ENCODE measurements at regions not wholly inside any gene's neighbourhood (a gene's known extent, or its start where the extent isn't known, plus 50 kb on each side); places are given as distances from the start of the nearest gene placed in this dataset.

DNA sequence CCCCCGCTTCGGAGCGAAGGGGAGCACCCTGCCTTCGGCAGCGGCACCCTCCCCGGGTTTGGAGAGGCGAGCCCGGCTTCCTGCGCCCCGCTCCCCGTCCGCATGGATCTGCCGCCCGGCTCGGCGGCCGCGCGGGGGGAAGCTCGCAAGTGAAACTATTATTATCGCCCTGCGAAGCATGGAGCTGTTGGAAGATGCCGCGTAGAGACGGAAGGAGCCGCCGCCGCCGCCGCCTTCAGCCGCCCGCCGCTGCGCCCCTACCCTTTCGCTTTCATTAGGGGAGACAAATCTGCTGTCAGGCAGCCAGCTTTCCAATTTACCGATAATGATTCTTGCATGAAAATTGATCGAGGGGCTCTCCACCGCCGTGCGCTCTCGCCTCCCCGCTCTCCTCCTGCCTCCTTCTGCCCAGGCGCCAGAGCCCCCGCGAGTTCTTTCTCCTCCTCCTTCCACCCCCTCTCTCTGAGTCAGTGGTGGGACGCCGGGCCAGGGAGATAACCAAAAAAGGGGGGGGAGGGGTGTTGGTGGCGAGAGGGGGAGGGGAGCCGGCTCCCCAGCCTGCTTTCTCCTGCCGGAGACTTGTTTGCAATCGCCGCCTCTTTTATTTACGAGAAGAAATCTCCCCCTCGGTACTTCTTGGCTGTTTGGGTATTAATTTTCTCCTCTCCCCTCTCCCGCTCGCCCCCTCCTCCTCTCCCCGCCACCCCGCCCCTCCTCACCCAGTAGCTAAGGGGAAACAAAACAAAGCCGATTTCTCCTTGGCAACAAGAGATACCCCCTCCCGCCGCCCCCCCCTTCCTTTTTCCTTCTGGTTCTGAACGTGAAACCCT is 58.0 kb upstream of the GSE1 start:
- Histone ChIP-seq H3K9me3 (ENCODE audit: control insufficient read depth in 5 of 5, low read length in 5 of 5) (no peaks in the 10 kb centered on the region), H3K4me1 (ENCODE audit: control insufficient read depth in 5 of 5, insufficient read depth in 5 of 5, low read length in 5 of 5) (peaks cover 21 to 68% (median 61%) of the 10 kb centered on the region in 5 donors), H3K4me3 (ENCODE audit: low read depth in 1 of 5, low read length in 5 of 5) (peak overlapping the region; percentile 75 to 88 (median 79)), H3K9ac (ENCODE audit: low read length in 5 of 5) (peak overlapping the region; percentile 56 to 87 (median 83)), H3K36me3 (ENCODE audit: control insufficient read depth in 5 of 5, insufficient read depth in 5 of 5, low read length in 5 of 5) (no peaks in the 10 kb centered on the region), H3K27ac (ENCODE audit: low read depth, low read length) (peak overlapping the region; percentile 98), H3K27me3 (ENCODE audit: control insufficient read depth in 5 of 5, insufficient read depth in 4 of 5, low read length in 5 of 5) (no peaks in the 10 kb centered on the region)

DNA sequence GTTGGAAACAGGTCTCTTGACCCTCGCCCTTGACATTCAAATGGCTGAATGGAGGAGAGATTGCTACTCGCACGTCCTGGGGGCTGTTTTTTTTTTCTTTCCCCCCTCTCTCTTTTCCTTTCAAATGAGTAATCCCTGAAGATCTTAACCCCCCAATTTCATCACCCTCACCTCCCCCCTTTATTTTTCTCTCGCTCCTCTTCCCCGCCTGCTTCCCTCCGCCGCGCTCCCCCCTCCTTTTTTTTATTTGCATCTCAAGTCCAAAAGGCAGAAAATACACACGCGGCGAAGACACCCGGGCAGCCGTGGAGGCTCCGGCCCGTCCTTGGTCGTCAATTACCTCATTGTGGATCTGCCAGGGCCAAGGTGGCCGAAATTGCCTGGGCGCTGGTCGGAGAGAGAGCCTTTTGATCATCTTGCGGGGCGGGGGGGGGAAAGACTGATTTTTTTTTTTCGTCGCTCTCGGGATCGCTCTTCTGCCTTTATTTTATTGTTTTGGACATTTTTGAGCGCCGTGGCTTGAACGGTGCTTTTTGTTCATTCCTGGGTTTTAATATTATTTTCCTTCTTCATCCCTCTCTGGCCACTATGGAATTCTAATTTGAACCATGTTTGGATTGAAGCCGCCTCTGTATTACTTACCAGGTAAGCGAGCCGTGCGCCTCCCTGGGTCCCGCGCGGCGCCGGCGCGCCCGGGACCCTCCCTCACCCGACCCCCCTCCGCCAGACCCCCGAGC is 57.2 kb upstream of the GSE1 start:
- peaks cover 21 to 68% (median 62%) of the 10 kb centered on the region in 5 donors for H3K4me1 ChIP-seq (ENCODE audit: control insufficient read depth in 5 of 5, insufficient read depth in 5 of 5, low read length in 5 of 5)
- no peaks in the 10 kb centered on the region for H3K36me3 ChIP-seq (ENCODE audit: control insufficient read depth in 5 of 5, insufficient read depth in 5 of 5, low read length in 5 of 5)
- H3K27me3 ChIP-seq (ENCODE audit: control insufficient read depth in 5 of 5, insufficient read depth in 4 of 5, low read length in 5 of 5) = no peaks in the 10 kb centered on the region
- peak overlapping the region; percentile 56 to 87 (median 83) for H3K9ac ChIP-seq (ENCODE audit: low read length in 5 of 5)
- peak overlapping the region; percentile 98 for H3K27ac ChIP-seq (ENCODE audit: low read depth, low read length)
- H3K4me3 ChIP-seq (ENCODE audit: low read depth in 1 of 5, low read length in 5 of 5) = peak overlapping the region; percentile 75 to 88 (median 79)
- H3K9me3 ChIP-seq (ENCODE audit: control insufficient read depth in 5 of 5, low read length in 5 of 5) = no peaks in the 10 kb centered on the region

DNA sequence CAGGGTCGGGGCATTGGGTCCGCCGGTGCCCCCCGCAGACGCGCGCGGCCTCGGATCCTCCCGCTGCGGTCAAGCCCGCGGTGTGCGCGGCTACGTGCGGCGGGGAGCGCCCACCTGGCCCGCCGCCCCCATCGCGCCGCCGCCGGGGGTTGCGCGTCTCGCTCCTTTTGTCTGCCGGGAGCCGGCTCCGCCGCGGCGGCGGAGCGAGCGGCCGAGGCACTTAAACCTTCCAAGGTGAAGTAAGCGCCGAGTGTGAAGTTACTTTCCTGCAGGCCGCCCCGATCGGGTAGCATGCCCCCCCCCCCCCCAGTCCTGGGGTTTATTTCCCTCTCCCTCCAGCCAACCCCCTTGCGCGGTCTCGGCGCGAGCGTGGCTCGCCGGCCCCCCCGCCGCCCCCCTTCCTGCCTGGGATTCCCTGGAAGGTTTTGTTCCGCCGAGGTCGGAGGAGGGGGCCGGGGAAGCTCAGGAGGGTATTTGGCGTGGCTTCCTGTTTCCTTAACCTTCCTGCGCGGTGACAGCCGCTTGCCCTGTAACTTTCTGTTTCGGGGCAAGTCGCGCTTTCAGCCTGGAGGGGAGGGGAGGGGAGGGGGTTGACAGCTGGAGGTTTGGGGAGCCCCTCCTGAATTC is 56.6 kb upstream of the GSE1 start:
- peak overlapping the region; percentile 73 to 92 (median 86) for H3K9ac ChIP-seq (ENCODE audit: low read length in 5 of 5)
- H3K4me1 ChIP-seq (ENCODE audit: control insufficient read depth in 5 of 5, insufficient read depth in 5 of 5, low read length in 5 of 5) = peaks cover 25 to 68% (median 63%) of the 10 kb centered on the region in 5 donors
- H3K4me3 ChIP-seq (ENCODE audit: low read depth in 1 of 5, low read length in 5 of 5) = peak overlapping the region; percentile 75 to 80 (median 79)

DNA sequence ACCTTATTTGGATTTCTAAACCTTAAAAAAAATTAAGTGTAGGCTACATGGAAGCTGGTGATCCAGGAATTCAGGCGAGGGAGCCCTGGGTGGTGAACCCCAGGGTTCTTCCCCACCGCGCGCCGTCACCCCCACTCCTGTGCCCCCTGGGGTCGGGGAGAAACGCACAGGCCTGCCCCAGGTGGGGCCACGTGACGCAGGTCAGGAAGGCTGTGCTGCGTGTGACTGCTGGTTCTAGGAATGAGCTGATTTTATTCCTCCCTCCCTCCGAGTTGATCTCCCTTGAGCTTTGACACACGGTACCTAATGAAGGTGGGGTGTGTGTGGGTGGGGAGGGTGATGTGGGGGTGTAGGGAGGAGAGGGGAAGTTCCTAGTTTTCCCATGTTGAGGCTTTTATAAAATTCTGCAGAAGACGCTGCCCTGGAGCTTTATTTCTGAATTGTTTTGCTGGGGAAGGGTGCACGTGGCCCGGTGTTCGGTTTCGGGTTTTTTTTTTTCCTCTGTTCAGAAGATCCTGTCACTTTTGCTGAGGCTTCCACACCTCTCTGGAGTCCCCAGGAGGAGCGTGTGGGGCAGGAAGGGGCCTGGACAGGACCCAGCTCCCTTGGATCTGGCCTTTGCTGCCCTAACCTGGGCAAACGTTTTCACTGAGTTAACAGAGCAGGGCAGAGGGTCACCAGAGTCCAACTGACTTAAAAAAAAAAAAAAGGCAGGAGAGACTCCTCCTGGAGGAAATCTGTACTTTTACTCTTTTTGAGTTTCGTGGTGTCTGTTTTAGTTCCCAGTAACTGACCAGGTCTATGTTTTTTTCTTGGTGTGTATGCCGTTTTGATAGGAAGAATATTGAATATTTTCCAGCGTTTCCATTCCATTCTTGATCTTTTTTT is 55.8 kb upstream of the GSE1 start:
- peak overlapping the region; percentile 75 to 80 (median 79) for H3K4me3 ChIP-seq (ENCODE audit: low read depth in 1 of 5, low read length in 5 of 5)
- H3K27me3 ChIP-seq (ENCODE audit: control insufficient read depth in 5 of 5, insufficient read depth in 4 of 5, low read length in 5 of 5) = no peaks in the 10 kb centered on the region
- H3K36me3 ChIP-seq (ENCODE audit: control insufficient read depth in 5 of 5, insufficient read depth in 5 of 5, low read length in 5 of 5) = no peaks in the 10 kb centered on the region
- H3K9me3 ChIP-seq (ENCODE audit: control insufficient read depth in 5 of 5, low read length in 5 of 5) = no peaks in the 10 kb centered on the region
- H3K27ac ChIP-seq (ENCODE audit: low read depth, low read length) = peak overlapping the region; percentile 98
- H3K9ac ChIP-seq (ENCODE audit: low read length in 5 of 5) = peak overlapping the region; percentile 62 to 92 (median 88)
- peaks cover 28 to 72% (median 71%) of the 10 kb centered on the region in 5 donors for H3K4me1 ChIP-seq (ENCODE audit: control insufficient read depth in 5 of 5, insufficient read depth in 5 of 5, low read length in 5 of 5)

More for the DNA sequence above, 56.6 kb upstream of the GSE1 start:
- no peaks in the 10 kb centered on the region for H3K27me3 ChIP-seq (ENCODE audit: control insufficient read depth in 5 of 5, insufficient read depth in 4 of 5, low read length in 5 of 5)
- no peaks in the 10 kb centered on the region for H3K9me3 ChIP-seq (ENCODE audit: control insufficient read depth in 5 of 5, low read length in 5 of 5)
- no peaks in the 10 kb centered on the region for H3K36me3 ChIP-seq (ENCODE audit: control insufficient read depth in 5 of 5, insufficient read depth in 5 of 5, low read length in 5 of 5)
- peak overlapping the region; percentile 98 for H3K27ac ChIP-seq (ENCODE audit: low read depth, low read length)

DNA sequence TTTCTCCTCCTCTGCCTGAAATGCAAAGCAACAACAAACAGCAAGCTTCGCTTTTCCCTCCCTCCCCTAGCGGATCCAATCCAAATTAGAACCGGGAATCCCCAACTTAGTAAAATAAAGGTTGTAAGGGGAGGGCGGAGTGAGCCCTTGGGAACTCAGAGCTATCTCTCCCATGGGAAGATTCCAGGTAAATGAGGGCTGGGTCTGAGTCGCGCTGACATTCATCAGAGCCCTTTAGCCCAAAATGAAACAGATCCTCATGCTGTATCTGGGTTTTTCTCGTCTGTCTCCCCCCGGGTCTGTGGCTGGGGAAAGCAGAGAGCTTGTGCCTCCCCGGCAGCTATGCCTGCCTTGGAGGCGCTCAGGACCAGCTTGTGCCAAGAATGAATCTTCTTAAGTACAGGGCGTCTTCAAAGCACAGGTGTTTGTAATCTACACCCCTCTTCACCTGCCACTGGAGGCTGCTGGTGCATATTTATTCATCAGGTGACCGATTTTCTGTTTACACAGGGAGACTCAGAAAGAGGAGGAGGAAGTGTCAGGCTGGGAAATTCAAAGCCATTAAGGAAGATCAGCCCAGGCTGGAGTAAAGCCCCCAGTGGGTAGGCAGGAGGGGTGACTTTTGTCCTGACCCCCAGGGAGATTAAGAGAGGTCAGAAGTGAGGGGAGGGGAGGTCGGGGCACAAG is 55.0 kb upstream of the GSE1 start:
- Histone ChIP-seq H3K9ac (ENCODE audit: low read length in 5 of 5) (peak overlapping the region; percentile 62 to 92 (median 88)), H3K4me3 (ENCODE audit: low read depth in 1 of 5, low read length in 5 of 5) (peak overlapping the region; percentile 75 to 80 (median 79)), H3K9me3 (ENCODE audit: control insufficient read depth in 5 of 5, low read length in 5 of 5) (no peaks in the 10 kb centered on the region), H3K27ac (ENCODE audit: low read depth, low read length) (peak overlapping the region; percentile 98), H3K36me3 (ENCODE audit: control insufficient read depth in 5 of 5, insufficient read depth in 5 of 5, low read length in 5 of 5) (no peaks in the 10 kb centered on the region), H3K4me1 (ENCODE audit: control insufficient read depth in 5 of 5, insufficient read depth in 5 of 5, low read length in 5 of 5) (peaks cover 36 to 76% (median 73%) of the 10 kb centered on the region in 5 donors), H3K27me3 (ENCODE audit: control insufficient read depth in 5 of 5, insufficient read depth in 4 of 5, low read length in 5 of 5) (no peaks in the 10 kb centered on the region)

DNA sequence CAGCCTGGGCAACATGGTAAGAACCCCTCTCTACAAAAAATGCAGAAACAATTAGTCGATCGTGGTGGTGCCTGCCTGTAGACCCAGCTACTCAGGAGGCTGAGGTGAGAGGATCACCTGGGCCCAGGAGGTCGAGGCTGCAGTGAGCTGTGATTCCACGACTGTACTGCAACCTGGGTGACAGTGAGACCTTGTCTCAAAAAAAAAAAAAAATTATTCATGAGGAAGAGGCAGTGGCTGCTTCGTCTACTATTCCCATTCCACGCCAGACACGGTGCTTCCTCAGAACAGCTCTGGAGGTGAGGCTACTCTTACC is 52.2 kb upstream of the GSE1 start:
- Histone ChIP-seq H3K36me3 (ENCODE audit: control insufficient read depth in 5 of 5, insufficient read depth in 5 of 5, low read length in 5 of 5) (no peaks in the 10 kb centered on the region), H3K4me1 (ENCODE audit: control insufficient read depth in 5 of 5, insufficient read depth in 5 of 5, low read length in 5 of 5) (peaks cover 44 to 91% (median 89%) of the 10 kb centered on the region in 5 donors), H3K27me3 (ENCODE audit: control insufficient read depth in 5 of 5, insufficient read depth in 4 of 5, low read length in 5 of 5) (no peaks in the 10 kb centered on the region), H3K9me3 (ENCODE audit: control insufficient read depth in 5 of 5, low read length in 5 of 5) (no peaks in the 10 kb centered on the region), H3K27ac (ENCODE audit: low read depth, low read length) (peak overlapping the region; percentile 98), H3K9ac (ENCODE audit: low read length in 5 of 5) (peak overlapping the region in 2 of 5 donors; percentile 45 to 56), H3K4me3 (ENCODE audit: low read depth in 1 of 5, low read length in 5 of 5) (no peak overlapping the region)

DNA sequence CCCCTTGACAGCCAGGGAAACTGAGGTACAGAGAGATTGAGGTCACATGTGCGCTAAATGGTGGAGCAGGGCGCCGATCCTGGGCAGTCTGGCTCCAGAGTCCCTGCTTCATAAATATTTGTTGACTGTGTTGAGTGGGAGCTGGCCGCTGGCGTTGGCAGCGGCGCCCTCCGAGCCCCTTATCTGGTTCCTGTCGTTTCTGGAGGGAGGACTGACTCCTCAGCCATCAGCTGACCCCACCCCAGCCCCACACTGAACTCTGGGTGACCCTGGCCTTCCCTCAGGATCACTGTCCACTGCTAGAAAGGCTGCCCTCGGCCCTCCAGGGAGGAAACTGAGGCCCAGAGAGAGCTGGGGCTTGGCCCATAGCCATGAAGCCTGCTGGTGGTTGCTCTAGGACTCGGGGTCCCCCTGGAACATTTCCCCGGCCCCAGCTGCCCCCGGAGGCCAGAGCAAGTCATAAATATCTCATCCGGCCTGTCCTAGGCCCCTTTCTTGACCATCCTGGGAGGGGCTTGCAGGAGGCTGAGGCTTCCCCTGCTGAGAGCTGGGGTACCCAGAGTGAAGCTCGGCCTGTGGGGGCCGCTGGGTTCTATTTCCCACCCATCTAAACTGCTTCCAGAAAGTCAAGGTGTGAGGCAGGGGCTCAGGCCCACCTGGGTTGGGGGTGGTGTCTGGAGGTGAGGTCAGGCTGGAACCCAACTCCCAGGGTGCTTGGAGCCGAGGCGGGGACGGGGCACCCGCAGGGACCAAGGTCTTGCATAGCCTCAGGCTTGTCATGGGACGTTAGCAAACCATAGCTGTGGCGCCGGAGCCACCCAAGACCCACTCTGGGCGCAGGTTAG is 51.7 kb upstream of the GSE1 start:
- Histone ChIP-seq H3K27me3 (ENCODE audit: control insufficient read depth in 5 of 5, insufficient read depth in 4 of 5, low read length in 5 of 5) (no peaks in the 10 kb centered on the region), H3K27ac (ENCODE audit: low read depth, low read length) (peak overlapping the region; percentile 98), H3K4me1 (ENCODE audit: control insufficient read depth in 5 of 5, insufficient read depth in 5 of 5, low read length in 5 of 5) (peaks cover 44 to 97% (median 94%) of the 10 kb centered on the region in 5 donors), H3K9ac (ENCODE audit: low read length in 5 of 5) (peak overlapping the region in 4 of 5 donors; percentile 45 to 63 (median 54)), H3K36me3 (ENCODE audit: control insufficient read depth in 5 of 5, insufficient read depth in 5 of 5, low read length in 5 of 5) (no peaks in the 10 kb centered on the region), H3K9me3 (ENCODE audit: control insufficient read depth in 5 of 5, low read length in 5 of 5) (no peaks in the 10 kb centered on the region), H3K4me3 (ENCODE audit: low read depth in 1 of 5, low read length in 5 of 5) (peak overlapping the region in 2 of 5 donors; percentile 4 to 18)

DNA sequence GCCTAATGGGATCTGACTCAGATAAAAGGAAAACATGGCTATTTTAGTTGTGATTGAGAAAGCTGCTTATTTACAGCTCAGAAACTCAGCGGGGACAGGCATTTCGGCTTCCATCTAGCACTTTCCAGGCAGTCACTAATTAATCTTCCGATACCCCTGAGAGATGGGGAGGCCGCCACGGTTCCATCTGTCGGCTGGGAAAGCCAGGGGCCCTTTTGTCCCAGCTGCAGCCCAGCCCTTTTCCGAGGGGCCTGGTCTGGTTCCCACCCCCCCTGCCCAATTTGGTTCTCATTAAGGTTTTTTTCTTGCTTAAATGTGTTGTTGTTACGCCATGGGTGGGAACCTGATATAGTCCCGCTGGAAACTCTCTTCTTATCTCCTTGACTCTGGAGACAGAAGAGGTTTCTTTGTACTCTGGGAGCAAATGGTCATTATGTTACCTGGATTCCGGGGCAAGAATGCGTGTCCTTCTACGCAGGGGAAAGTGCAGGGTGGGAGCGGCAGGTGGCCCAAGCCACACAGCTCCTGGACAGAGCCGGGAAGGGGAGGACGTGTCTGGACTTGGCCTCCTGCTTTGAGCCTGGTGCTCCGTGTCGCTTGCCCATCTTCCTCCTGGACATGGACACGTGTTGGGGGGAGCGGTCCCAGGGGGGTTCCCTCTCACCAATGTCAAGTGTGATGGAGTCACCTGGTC is 50.9 kb upstream of the GSE1 start:
- peak overlapping the region in 3 of 5 donors; percentile 4 to 19 (median 18) for H3K4me3 ChIP-seq (ENCODE audit: low read depth in 1 of 5, low read length in 5 of 5)
- peaks cover 44 to 97% (median 93%) of the 10 kb centered on the region in 5 donors for H3K4me1 ChIP-seq (ENCODE audit: control insufficient read depth in 5 of 5, insufficient read depth in 5 of 5, low read length in 5 of 5)

More for the DNA sequence above, 50.9 kb upstream of the GSE1 start:
- Histone ChIP-seq H3K9ac (ENCODE audit: low read length in 5 of 5) (peak overlapping the region; percentile 45 to 81 (median 56)), H3K36me3 (ENCODE audit: control insufficient read depth in 5 of 5, insufficient read depth in 5 of 5, low read length in 5 of 5) (no peaks in the 10 kb centered on the region), H3K27ac (ENCODE audit: low read depth, low read length) (peak overlapping the region; percentile 98), H3K9me3 (ENCODE audit: control insufficient read depth in 5 of 5, low read length in 5 of 5) (no peaks in the 10 kb centered on the region), H3K27me3 (ENCODE audit: control insufficient read depth in 5 of 5, insufficient read depth in 4 of 5, low read length in 5 of 5) (no peaks in the 10 kb centered on the region)

Data from subcutaneous abdominal adipose tissue (tissue), 5 donors.